Tibial nerve (tissue), 4 donors: ENCODE measurements at regions not wholly inside any gene's neighbourhood (a gene's known extent, or its start where the extent isn't known, plus 50 kb on each side); places are given as distances from the start of the nearest gene placed in this dataset.

Experiments
- EP300 ChIP-seq, 2 donors: sonication (generic); formaldehyde crosslinking; IDR thresholded peaks; one replicate each; pipeline ENCODE4 v1.6.1; 2017; ENCODE audit warnings: antibody characterized with exemption in 2 of 2, mild to moderate bottlenecking in 1 of 2
- POLR2A ChIP-seq, 2 donors: fragments of 450-650 bp; IDR thresholded peaks; one replicate each; pipeline ENCODE4 v1.6.1; 2017; ENCODE audit warnings: antibody characterized with exemption in 2 of 2, mild to moderate bottlenecking in 2 of 2, moderate library complexity in 2 of 2
- TF ChIP-seq, protein P1 (sequence below), 5 experiments: fragments of 200-600 bp in 3 of 5; fragments of 450-650 bp in 2 of 5; sonication (generic) in 3 of 5; IDR thresholded peaks; one replicate each; pipeline ENCODE4 v1.5.1; 2016 to 2019; ENCODE audit warnings: antibody characterized with exemption in 5 of 5, mild to moderate bottlenecking in 3 of 5, moderate library complexity in 2 of 5

GRCh38 chr1:244271004-244271403, 180.7 kb downstream of the ADSS2 start:
- TF ChIP-seq EP300 (IDR thresholded peaks at IDR 0.05) = no peak
- TF ChIP-seq, protein P1, sequence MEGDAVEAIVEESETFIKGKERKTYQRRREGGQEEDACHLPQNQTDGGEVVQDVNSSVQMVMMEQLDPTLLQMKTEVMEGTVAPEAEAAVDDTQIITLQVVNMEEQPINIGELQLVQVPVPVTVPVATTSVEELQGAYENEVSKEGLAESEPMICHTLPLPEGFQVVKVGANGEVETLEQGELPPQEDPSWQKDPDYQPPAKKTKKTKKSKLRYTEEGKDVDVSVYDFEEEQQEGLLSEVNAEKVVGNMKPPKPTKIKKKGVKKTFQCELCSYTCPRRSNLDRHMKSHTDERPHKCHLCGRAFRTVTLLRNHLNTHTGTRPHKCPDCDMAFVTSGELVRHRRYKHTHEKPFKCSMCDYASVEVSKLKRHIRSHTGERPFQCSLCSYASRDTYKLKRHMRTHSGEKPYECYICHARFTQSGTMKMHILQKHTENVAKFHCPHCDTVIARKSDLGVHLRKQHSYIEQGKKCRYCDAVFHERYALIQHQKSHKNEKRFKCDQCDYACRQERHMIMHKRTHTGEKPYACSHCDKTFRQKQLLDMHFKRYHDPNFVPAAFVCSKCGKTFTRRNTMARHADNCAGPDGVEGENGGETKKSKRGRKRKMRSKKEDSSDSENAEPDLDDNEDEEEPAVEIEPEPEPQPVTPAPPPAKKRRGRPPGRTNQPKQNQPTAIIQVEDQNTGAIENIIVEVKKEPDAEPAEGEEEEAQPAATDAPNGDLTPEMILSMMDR (IDR thresholded peaks at IDR 0.05) = no peak
- no peak for TF ChIP-seq POLR2A (IDR thresholded peaks at IDR 0.05)
